ENCODE measurements at regions not wholly inside any gene's neighbourhood (a gene's known extent, or its start where the extent isn't known, plus 50 kb on each side); places are given as distances from the start of the nearest gene placed in this dataset.

DNA sequence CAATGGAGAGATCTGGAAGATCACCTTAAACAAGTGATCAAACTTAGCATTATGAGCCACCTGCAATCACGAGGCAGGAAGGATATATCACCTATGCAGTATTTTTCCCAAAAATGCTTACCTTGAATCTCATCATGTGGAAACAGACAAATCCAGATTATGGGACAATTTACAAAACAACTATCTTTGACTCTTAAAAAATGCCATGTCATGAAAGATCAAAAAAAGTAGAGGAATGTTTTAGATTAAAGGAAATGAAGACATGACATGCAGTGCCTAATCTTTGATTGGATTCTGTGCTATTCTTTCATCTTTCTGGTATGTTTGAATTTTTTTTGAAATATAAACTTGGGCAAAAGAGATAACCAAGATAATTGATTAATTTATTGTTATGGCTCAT is 95.9 kb downstream of the KPNA2 start:
- no peak overlapping the region for H3K4me3 ChIP-seq
- H3K27ac ChIP-seq: no peak overlapping the region
- no peak for DNase-seq (ENCODE audit: low spot score)
- TF ChIP-seq, protein P1, sequence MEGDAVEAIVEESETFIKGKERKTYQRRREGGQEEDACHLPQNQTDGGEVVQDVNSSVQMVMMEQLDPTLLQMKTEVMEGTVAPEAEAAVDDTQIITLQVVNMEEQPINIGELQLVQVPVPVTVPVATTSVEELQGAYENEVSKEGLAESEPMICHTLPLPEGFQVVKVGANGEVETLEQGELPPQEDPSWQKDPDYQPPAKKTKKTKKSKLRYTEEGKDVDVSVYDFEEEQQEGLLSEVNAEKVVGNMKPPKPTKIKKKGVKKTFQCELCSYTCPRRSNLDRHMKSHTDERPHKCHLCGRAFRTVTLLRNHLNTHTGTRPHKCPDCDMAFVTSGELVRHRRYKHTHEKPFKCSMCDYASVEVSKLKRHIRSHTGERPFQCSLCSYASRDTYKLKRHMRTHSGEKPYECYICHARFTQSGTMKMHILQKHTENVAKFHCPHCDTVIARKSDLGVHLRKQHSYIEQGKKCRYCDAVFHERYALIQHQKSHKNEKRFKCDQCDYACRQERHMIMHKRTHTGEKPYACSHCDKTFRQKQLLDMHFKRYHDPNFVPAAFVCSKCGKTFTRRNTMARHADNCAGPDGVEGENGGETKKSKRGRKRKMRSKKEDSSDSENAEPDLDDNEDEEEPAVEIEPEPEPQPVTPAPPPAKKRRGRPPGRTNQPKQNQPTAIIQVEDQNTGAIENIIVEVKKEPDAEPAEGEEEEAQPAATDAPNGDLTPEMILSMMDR (IDR thresholded peaks at IDR 0.05): no peak

DNA sequence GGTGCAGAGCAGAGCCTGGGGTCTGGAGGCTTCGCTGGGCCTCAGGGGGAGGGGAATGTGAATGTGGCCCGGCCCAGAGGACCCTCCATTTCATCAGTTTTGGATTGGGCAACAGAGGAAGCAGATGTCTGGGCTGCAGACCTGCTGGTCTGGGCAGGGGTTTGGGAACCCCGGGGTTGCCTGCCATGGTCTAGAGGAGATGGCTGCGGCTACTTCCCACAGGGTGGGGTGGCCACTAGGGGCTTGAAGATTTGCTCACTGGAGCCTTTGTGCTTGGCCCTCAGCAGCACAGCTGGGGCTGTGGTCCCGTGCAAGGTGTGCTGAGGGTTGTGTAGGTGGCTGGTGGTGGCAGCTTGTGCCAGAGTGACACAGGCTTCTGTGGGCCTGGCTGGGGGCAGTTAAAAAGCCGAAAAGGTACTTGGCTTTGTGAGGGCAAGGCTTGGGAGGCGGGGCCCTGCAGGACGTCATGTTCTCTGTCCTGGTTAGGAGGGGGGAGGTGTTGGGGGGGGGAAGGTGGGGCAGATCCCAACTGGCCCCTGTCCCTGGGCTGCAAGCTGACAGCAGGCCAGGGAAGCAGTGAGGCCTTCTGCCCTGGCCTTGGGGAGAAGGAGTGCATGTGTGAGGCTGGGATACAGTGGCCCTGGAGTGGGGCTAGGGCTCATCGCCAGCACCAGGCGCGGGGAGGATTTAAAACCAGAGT is 98.0 kb downstream of the KPNA2 start:
- TF ChIP-seq, protein P1 (IDR thresholded peaks at IDR 0.05): no peak
- Histone ChIP-seq H3K4me3 (no peak overlapping the region), H3K27ac (no peak overlapping the region)
- DNase-seq (ENCODE audit: low spot score): no peak

DNA sequence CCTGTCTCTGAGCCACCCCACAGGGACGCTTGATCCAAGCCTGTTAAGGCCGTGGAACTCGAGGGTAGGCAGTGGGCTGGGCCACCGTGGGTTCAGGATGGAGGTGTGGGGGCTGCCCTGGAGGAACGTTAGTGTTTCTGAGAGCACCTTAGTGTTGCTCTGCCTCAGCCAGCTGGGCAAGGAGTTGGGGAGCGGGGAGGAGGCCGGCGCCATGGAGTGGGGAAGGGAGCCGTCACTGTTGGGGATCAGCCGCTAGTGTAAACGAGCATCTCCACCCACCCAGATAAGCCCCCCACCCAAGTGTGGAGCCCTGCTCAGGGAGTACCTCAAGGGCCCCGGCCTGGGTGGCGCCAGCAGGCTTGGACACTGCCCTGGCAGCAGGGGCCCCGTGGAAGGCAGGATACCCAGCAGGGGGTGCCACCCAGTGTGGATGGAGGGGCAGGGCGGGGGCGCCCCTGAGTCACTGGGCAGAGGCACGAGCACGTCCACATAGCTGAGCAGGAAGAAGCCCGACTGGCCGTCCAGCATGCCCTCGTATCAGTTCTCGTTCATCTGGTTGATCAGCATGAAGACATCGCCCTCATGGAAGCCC is 98.6 kb downstream of the KPNA2 start:
- Histone ChIP-seq H3K27ac (no peak overlapping the region), H3K4me3 (no peak overlapping the region)
- no peak for DNase-seq (ENCODE audit: low spot score)
- TF ChIP-seq, protein P1 (IDR thresholded peaks at IDR 0.05): no peak

DNA sequence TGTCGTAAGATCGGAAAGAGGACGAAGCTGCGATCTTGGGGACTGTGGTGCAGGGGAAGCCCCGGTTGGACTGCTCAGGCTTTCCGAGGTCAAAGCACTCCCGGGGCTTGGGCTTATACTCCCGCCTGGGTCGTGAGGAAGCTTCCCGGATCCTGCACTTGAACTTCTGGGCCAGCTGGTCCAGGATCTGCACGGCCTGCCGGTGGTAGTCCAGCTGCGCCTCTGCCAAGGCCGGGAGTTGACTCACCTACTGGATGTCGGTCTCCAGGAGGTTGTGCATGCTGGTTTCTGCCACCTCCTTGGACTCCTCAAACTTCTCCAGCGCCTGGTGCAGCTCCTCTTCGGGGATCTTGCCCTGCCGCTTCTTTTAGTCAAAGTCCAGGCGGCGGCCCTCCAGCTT is 99.2 kb downstream of the KPNA2 start:
- H3K27ac ChIP-seq: no peak overlapping the region
- DNase-seq (ENCODE audit: low spot score): no peak
- H3K4me3 ChIP-seq: no peak overlapping the region
- TF ChIP-seq, protein P1 (IDR thresholded peaks at IDR 0.05): no peak

DNA sequence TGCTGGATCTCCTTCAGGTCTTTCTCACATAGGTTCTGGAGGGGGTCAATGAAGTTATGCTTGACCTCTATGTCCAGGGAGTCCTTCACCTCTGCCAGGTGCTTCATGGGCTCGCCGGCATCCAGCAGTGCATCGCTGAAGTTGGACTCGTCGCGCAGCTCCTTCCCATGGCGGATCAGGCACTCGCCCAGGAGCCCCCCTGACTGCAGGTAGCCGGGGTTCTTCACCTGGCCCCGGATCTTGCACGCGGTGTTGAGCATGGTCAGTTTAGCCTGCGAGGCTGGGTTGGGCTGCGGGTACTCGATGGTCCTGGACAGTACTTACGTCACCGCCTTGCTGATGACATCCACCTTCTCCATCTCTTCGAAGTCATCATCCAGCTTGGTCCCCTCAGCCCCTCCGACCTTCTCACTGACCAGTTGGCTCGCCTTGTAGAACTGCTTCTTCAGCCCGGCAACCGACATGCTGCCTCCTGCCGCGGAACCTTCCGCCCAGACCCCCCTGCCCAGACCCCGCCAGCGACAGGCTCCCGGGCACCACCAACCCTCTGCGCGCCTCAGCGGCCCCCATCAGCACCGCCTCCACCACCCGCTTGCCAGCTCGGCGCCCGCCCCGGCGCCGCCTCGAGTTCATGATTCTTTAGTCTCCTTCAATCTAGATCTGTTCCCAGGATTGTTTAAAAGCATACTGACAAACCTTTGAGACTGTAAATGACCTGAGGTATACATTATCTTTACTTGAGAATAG is 99.8 kb downstream of the KPNA2 start:
- Histone ChIP-seq H3K4me3 (no peak overlapping the region), H3K27ac (no peak overlapping the region)
- TF ChIP-seq, protein P1 (IDR thresholded peaks at IDR 0.05): no peak
- no peak for DNase-seq (ENCODE audit: low spot score)

DNA sequence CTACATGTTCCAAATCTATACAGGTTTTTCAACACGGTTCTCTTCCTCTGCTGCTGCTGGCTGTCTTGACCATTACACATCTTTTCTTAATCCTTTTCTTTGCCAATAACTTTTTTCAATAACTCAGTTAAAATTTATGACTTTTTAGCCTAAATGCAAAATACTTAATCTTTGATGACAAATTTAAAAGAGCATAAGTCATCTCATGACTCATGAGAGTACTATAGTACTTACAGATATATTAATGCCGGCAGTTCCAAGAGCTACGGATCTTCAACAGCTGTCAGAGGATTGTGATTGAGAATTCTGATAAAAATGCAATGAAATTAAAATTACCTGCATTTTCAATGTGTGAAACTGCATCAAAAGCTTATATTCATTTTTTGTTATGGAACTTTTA is 105.5 kb downstream of the KPNA2 start:
- TF ChIP-seq, protein P1 (IDR thresholded peaks at IDR 0.05): no peak
- Histone ChIP-seq H3K4me3 (no peak overlapping the region), H3K27ac (no peak overlapping the region)
- DNase-seq (ENCODE audit: low spot score): no peak
